OCI-LY7 (cell line): ENCODE measurements at regions not wholly inside any gene's neighbourhood (a gene's known extent, or its start where the extent isn't known, plus 50 kb on each side); places are given as distances from the start of the nearest gene placed in this dataset.

Experiments
- CTCF ChIP-seq: fragments of 200-600 bp; sonication (generic); conservative IDR thresholded peaks from 2 replicates; pipeline ENCODE4 v1.5.1; 2014; ENCODE audit warnings: mild to moderate bottlenecking, antibody characterized with exemption, low read length, moderate library complexity, mixed read lengths
- EZH2phosphoT487 ChIP-seq: fragments of 200-600 bp; sonication (generic); IDR thresholded peaks from 2 replicates; pipeline ENCODE4 v1.6.1; 2018; ENCODE audit warnings: low read depth, borderline replicate concordance, mild to moderate bottlenecking, mixed run types, antibody characterized with exemption, low read length, moderate library complexity, mixed read lengths

GRCh38 chr12:77734214-77734883 lies 96.3 kb upstream of the NAV3 start:
- no peak for TF ChIP-seq CTCF
- TF ChIP-seq EZH2phosphoT487, result no peak
